Type B pancreatic cell (in vitro differentiated cells): ENCODE measurements at regions not wholly inside any gene's neighbourhood (a gene's known extent, or its start where the extent isn't known, plus 50 kb on each side); places are given as distances from the start of the nearest gene placed in this dataset.

Experiments used
- DNase-seq: peaks from one replicate; pipeline ENCODE4 v3.0.0; 2021; ENCODE audit warnings: mixed read lengths; ENCODE audit not compliant: unreplicated experiment; ENCODE audit errors: extremely low spot score
- H3K27ac Mint-ChIP-seq: 2 replicates; pipeline ENCODE4 v1.8.0; 2021; ENCODE audit warnings: mild to moderate bottlenecking, mixed read lengths
- H3K27me3 Mint-ChIP-seq: 2 replicates; pipeline ENCODE4 v1.8.0; 2021; ENCODE audit warnings: mixed read lengths
- H3K36me3 Mint-ChIP-seq: 2 replicates; pipeline ENCODE4 v1.8.0; 2021; ENCODE audit warnings: mixed read lengths
- H3K4me1 Mint-ChIP-seq: one replicate; pipeline ENCODE4 v1.8.0; 2021; ENCODE audit warnings: mixed read lengths; ENCODE audit not compliant: unreplicated experiment
- H3K4me3 Mint-ChIP-seq: 2 replicates; pipeline ENCODE4 v1.8.0; 2021; ENCODE audit warnings: mild to moderate bottlenecking, mixed read lengths
- H3K9me3 Mint-ChIP-seq: 2 replicates; pipeline ENCODE4 v1.8.0; 2021; ENCODE audit warnings: mixed read lengths
- TF ChIP-seq, protein P1 (sequence below): fragments of 200-600 bp; sonication (generic); conservative IDR thresholded peaks from 2 replicates; pipeline ENCODE4 v1.5.0; 2021; ENCODE audit warnings: antibody characterized with exemption, mild to moderate bottlenecking

DNA sequence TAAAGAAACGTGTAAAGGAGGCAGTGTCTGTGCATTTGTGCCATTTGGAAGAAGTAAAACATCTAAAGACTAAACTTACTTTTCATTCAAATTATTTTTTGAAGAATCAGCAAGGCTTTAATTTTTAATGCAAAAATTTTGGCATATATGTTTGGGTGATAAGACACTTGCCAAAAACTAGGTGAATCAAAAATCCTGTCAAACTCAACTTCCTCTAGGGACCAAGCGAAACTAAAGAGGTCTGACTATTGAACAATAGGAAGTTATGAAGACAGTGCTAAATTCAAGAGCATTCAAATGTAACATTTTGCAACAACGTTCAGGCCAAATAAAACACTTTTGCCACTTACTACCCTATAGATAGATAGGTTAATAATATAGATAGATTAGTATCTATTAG lies 306.1 kb downstream of the NOL4 start:
- H3K36me3 Mint-ChIP-seq = no peaks in the 10 kb centered on the region
- TF ChIP-seq, protein P1, sequence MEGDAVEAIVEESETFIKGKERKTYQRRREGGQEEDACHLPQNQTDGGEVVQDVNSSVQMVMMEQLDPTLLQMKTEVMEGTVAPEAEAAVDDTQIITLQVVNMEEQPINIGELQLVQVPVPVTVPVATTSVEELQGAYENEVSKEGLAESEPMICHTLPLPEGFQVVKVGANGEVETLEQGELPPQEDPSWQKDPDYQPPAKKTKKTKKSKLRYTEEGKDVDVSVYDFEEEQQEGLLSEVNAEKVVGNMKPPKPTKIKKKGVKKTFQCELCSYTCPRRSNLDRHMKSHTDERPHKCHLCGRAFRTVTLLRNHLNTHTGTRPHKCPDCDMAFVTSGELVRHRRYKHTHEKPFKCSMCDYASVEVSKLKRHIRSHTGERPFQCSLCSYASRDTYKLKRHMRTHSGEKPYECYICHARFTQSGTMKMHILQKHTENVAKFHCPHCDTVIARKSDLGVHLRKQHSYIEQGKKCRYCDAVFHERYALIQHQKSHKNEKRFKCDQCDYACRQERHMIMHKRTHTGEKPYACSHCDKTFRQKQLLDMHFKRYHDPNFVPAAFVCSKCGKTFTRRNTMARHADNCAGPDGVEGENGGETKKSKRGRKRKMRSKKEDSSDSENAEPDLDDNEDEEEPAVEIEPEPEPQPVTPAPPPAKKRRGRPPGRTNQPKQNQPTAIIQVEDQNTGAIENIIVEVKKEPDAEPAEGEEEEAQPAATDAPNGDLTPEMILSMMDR = no peak
- H3K27me3 Mint-ChIP-seq = no peaks in the 10 kb centered on the region
- no peak overlapping the region for H3K4me3 Mint-ChIP-seq
- H3K4me1 Mint-ChIP-seq = no peaks in the 10 kb centered on the region
- H3K9me3 Mint-ChIP-seq = no peaks in the 10 kb centered on the region
- no peak for DNase-seq
- no peak overlapping the region for H3K27ac Mint-ChIP-seq

DNA sequence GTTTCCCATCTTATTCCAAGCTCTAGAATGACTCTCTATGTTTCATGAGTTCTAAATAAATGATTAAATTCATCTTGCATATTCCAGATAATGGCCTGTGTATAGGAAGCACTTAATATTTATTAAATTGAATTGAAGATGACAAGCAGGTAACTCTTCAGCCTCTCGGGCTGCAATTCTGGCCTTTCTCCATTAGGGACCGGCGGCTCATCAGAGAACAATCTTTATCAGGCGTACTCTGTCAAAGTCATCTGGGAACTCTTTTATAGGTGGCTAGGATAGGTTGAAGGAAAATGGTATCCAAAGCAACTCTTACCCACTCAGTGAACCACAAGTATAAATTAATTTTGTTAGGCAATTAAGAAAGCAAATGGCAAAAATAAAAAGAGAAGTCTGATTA lies 308.5 kb downstream of the NOL4 start:
- no peaks in the 10 kb centered on the region for H3K4me1 Mint-ChIP-seq
- TF ChIP-seq, protein P1 = peak; percentile 44
- H3K27me3 Mint-ChIP-seq = no peaks in the 10 kb centered on the region
- no peak for DNase-seq
- H3K4me3 Mint-ChIP-seq = no peak overlapping the region
- no peak overlapping the region for H3K27ac Mint-ChIP-seq
- no peaks in the 10 kb centered on the region for H3K36me3 Mint-ChIP-seq
- H3K9me3 Mint-ChIP-seq = no peaks in the 10 kb centered on the region

DNA sequence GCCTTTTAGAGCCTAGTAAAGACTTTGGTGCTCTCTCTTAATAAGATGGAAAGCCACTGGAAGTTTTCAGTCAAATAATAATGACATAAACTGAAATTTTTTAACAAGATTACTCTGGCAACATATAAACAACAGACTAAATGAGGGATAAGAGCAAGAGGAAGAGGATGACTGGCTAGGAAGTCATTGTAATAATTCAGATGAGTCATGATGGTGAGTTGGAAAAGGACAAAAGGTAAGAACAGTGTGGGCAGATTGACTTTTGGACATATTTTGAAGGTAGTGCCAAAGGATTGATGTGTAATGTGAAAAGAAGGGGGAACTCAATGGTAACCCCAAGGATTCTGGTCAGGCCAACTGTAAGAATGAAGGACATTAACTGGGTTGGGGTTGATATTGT lies 310.3 kb downstream of the NOL4 start:
- H3K4me1 Mint-ChIP-seq = no peaks in the 10 kb centered on the region
- H3K27ac Mint-ChIP-seq = no peak overlapping the region
- TF ChIP-seq, protein P1 = no peak
- H3K9me3 Mint-ChIP-seq = no peaks in the 10 kb centered on the region
- H3K36me3 Mint-ChIP-seq = no peaks in the 10 kb centered on the region
- H3K27me3 Mint-ChIP-seq = no peaks in the 10 kb centered on the region
- H3K4me3 Mint-ChIP-seq = no peak overlapping the region
- DNase-seq = no peak

DNA sequence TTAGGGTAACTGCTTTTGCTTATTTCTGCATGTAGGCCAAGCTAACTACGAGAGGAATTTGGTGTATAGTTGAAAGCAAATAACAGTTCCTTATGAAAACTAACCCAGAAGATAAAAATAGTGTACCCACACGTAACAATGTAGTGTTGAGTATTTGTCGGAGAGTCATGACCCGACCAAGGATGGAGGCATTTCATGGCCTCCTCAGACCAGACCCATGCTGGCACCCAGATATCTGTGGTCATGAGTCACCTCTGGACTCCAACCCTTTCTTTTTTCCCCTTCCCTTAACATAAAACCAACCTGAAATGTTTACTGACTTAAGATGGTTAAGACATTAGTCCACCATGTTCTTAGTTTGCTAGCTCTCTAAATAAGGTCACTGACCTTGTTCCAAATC lies 318.7 kb downstream of the NOL4 start:
- TF ChIP-seq, protein P1 = no peak
- Mint-ChIP-seq H3K27me3 (no peaks in the 10 kb centered on the region), H3K9me3 (peaks cover 15% of the 10 kb centered on the region), H3K27ac (no peak overlapping the region), H3K36me3 (no peaks in the 10 kb centered on the region), H3K4me1 (no peaks in the 10 kb centered on the region), H3K4me3 (no peak overlapping the region)
- no peak for DNase-seq

DNA sequence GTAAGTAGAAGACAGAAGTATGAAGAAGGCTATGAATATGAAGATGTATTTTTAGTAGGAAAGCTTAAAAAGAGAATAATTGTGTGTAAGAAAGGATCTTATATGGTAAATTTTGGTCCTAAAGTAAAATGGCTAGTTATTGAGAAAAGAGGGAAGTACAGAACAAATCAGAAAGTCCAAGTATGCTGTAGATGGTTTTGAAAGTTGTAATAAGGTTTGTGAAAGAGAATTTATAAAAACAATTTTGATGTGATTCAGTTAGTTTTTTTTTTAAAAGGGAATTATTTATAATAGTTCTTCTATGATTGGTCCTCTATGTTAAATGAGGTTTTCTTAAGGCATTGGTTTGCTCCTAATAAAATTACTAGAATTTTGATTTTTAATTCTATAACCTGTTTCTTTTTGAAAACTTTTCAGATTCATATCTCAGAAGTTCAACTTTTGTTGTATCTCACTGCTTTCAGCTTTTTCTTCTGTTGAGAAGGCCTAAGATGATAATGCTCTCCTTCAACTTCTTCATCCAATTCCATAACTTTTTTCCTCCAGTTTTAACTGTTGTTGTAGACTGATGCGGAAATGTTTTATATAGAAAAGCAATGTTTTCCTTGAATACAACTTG lies 322.7 kb downstream of the NOL4 start:
- no peaks in the 10 kb centered on the region for H3K4me1 Mint-ChIP-seq
- TF ChIP-seq, protein P1 = no peak
- H3K27ac Mint-ChIP-seq = no peak overlapping the region
- no peaks in the 10 kb centered on the region for H3K27me3 Mint-ChIP-seq
- H3K36me3 Mint-ChIP-seq = no peaks in the 10 kb centered on the region
- H3K9me3 Mint-ChIP-seq = peaks cover 15% of the 10 kb centered on the region
- H3K4me3 Mint-ChIP-seq = no peak overlapping the region
- DNase-seq = no peak

DNA sequence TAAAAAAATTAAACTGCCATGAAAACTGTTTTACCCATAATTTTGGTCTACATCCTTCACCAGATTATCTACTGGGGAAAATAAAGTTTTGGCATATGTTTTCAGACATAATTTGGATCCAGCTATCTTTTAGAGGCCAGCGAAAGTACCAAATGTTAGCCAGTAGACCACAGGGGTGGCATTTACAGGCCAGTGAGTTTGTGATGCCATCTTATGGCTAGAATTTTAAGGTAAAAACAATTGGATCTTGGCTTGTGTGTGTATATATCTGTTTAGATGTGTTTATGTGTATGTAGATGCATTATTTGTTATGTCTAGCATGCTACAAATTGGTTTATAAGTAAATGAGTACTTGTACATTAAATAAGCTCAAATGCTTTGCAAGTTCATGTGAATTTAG lies 322.6 kb downstream of the ASXL3 start:
- Mint-ChIP-seq H3K9me3 (peaks cover 14% of the 10 kb centered on the region), H3K4me3 (no peak overlapping the region), H3K27me3 (no peaks in the 10 kb centered on the region), H3K4me1 (no peaks in the 10 kb centered on the region), H3K36me3 (no peaks in the 10 kb centered on the region), H3K27ac (no peak overlapping the region)
- DNase-seq = no peak
- TF ChIP-seq, protein P1 = no peak
